ENCODE measurements at regions not wholly inside any gene's neighbourhood (a gene's known extent, or its start where the extent isn't known, plus 50 kb on each side); places are given as distances from the start of the nearest gene placed in this dataset.
"Not testable (repeated sequence)": the region's sequence is repeated elsewhere in the genome, so short reads cannot be mapped to it uniquely, and the experiment has no call there.

DNA sequence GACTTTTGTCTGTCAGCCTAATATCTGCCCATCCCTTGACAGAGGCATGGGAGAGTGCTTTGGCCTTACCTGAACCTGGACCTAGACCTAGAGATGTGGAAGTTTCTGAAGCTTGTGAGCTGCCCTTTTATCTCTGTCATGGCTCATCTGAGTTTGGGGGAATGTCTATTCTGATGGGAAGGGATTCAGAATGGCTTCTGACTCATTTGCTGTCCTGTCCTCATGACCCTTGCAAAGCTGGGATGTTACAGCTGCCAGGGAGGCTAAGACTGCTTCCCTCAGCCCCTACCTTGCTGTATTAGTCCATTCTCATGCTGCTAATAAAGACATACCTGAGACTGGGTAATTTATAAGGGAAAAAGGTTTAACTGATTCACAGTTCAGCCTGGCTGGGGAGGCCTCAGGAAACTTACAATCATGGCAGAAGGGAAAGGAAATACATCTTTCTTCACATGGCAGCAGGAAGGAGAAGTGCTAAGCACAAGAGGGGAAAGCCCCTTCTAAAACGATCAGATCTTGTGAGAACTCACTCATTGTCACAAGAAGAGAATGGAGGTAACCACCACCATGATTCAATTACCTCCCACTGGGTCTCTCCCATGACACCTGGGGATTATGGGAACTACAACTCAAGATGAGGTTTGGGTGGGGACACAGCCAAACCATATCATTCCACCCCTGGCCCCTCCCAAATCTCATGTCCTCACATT is 252.2 kb downstream of the ERMARD start:
- no peak for DNase-seq

DNA sequence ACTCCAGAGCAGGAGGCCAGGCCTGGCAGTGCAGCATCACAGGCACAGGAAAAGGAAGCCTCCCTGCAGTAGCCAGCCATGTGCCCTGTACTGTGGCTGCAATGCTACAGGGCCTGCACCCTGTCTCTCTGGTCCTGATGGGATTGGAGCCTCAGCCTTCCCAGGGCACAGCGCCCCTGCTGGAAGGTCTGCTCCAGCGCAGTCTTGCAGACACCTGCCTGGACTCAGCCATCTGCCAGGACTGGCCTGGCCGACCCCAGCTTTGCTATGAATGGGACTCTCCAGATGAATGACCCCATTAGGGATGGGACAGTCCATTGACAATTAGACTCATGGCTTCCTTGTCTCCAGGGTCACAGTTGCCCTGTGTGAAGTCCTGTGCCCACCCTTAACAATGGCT is 251.6 kb downstream of the ERMARD start:
- DNase-seq: no peak

DNA sequence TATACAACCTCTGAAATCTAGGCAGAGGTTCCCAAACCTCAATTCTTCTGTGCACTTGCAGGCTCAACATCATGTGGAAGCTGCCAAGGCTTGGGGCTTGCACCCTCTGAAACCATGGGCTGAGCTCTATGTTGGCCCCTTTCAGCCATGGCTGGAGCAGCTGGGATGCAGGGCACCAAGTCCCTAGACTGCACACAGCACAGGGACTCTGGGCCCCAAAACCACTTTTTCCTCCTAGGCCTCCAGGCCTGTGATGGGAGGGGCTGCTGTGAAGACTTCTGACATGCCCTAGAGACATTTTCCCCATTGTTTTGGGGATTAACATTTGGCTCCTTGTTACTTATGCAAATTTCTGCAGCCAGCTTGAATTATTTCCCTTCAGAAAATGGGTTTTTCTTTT is 250.4 kb downstream of the ERMARD start:
- DNase-seq: not testable (repeated sequence)

DNA sequence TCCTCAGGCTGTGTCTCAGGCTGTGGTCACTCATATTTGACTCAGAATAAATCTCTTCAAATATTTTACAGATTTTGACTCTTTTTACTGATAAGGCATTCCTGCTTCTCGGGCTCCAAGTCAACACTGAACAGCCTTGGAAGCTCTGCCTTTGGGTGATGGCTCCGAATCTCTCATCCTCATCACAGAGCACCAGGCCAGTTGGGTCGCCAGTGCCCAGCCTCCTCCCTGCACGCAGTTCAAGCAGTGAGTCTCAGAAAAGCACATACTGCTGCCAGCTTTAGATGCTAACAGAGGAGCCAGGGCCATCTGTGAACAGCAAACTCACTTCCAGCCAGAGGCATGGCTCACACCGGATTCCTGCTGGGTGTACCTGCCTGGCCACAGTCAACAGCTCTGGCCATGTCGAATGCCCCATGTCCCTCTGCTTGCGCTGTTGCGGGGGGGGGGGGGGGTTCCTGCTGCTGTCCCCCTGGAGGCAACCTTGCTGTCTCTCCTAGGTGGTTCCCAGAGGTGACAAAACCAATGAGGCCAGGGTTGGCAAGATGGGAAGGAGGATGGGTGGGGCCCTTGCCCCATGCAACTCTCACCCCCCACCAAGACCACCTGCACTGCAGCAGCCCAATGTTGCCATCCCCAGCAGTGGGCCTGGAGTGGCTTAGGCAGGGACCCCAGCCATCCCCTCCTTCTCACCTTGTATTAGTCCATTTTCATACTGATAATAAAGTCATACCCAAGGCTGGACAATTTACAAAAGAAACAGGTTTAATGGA is 248.8 kb downstream of the ERMARD start:
- no peak for DNase-seq

DNA sequence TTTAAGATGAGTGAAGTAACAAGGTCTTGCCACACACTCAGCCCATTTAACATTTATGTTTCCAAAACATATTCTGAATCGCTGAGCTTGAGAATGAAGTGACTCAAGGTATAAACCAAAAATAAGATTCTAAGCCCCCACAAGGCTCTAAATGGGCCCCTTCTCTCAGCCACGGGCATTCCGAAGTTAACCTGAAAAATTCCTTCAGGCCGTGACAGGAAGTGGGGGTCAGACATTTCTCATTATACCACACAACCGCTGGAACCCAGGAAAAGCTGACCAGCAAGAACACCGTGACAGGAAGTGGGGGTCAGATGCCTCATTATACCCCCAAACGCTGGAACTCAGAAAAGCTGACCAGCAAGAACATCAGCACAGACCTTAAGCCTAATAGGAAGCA is 247.9 kb downstream of the ERMARD start:
- no peak for DNase-seq

DNA sequence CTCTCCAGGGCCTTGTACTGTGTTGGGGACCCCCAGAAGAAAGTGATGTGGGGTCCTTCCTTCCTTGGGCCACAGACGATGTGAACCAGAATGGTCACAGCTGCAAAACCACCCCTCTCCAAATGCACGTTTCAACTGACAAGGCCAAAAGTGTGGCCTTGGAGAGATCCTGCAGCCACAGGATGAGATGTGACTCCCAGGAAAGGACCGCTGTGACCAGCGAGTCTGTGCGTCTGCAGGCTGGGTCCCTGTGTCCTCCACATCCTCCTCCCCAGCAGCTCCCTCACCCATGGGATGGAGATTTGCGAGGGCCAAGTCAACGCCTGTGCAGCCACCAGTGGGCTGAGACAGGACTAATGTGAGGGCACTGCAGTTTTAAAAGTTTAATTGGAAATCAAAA is 247.0 kb downstream of the ERMARD start:
- DNase-seq: no peak

DNA sequence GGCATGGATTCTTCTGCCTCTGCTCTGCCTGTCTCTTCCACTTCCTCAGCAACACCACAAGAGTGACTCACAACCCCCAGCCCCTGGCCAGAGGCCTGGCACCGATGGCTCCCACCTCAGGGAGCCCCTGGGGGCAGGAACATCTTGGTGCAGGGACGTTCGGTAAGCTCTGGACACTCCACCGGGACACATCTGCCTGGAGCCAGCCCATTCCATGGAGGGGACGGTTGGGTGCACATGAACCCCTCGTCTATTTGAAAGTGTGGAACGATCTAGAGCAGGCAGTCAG is 246.5 kb downstream of the ERMARD start:
- no peak for DNase-seq

DNA sequence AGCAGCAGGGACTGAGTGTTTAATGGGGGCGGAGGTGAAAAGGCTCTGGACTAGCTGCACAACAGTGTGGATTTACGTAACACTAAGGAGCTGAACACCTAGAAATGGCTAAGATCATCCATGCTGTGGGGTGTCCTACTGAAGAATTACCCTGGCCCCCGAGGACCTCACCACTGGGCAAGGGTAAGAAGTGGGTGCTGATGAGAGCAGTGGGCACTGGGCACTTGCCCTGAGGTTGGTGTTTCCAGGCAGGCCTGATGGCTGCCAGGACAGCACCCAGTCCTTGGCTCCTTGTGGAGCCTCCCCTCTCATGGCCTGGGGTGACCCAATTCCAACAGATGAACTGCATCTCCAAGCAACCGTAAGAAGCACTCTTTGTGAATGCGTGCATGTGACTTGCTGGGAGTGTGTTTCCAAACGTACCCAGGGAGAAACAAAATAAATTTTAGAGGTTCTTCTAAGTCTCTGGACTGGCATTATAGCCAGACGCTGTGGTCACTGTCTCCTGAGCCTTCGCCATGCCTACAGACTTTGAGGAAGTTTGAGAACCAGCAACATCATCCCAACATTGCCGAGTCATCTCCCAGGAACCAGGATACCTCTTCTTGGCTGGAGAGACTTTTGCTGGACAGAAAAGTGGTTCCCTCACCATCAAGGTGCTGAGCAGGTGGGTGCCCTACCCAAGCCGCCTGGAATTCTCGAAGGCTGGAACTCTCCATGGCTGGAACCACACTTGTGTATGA is 245.9 kb downstream of the ERMARD start:
- peak in 1 of 58 donors; percentile 8 for DNase-seq

DNA sequence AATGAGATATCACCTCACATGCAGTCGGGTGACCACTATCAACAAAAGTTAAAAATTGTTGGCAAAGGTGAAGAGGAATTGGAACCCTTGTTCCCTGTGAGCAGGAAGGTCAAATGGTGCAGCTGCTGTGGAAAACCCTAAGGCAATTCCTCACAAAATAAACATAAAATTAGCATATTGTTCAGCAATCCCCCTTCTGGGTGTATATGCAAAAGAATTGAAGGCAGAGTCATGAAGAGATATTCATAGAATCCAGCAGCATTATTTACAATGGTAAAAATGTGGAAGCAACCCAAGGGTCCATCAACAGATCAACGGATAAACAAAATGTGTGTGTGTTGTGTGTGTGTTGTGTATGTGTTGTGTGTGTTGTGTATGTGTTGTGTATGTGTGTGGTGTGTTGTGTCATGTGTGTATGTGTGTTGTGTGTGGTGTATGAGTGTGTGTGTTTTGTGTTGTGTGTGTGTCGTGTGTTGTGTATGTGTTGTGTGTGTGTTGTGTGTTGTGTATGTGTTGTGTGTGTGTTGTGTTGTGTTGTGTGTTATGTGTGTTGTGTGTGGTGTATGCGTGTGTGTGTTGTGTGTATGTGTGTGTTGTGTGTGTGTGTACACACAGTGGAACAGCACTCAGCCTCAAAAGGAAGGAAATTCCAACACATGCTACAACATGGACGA is 245.1 kb downstream of the ERMARD start:
- DNase-seq: no peak

DNA sequence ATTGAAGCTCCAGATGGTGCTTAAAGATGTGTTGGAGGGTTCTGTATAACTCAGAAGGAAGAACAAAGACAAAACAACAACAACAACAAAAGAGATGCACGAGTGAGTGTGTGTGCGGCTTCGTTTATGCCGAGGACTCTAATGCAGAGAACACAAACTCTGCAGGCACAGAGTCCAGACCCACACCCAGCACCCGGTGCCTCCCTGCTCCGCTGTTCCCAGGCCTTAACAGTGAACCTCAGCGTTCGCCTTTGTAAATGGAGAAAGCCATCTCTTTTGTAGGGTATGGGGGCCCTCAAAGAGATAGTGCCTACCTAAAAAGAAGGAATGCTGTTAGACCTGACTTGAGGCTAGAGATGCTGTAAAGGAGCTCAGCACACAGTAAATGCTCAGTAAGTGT is 243.3 kb downstream of the ERMARD start:
- DNase-seq: no peak

DNA sequence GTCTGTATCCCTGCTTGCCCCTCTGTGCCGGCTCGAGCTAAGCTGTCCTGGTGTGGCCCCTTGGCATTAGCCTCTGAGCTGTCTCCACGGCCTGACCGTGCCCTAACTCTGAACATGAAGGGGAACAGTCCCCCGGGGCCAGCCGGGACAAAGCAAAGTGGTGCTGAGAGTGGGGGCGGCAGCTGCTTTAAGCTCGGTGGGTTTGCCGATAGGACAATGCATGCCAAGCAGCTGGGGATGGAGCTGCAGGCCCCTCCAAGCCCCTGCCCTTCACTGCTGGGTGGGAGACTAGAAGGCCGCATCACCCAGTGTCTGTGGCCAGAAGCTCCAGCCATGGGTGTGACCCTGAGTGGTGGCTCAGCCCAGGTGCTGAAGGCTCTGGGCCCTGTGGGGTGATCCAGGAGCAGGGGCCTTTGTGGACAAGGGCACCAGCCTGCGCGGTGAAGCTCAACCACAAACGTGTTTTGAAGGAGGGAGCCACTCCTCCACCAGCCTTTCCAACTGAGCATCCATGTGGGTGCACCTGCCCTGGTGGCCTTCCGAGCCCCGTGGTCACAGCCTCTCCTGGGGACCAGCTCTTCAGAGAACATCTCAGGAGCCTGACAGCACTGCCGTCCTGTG is 242.5 kb downstream of the ERMARD start:
- DNase-seq: no peak

DNA sequence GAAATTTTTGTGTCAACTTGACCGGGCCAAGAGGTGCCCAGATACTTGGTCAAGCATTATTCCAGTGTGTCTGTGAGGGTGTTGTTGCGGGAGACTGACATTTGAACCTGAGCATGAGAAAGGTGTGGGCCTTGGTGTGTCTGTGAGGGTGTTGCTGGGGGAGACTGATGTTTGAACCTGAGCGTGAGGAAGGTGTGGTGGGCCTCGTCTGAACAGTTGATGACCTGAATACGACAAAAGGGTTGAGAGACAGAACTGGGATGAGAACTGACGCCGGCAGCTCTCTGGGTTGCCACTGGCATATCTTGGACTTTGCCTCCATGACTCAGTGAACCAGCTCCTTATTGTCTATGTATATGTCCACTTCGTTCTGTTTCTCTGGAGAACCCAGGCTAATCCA is 240.5 kb downstream of the ERMARD start:
- no peak for DNase-seq

DNA sequence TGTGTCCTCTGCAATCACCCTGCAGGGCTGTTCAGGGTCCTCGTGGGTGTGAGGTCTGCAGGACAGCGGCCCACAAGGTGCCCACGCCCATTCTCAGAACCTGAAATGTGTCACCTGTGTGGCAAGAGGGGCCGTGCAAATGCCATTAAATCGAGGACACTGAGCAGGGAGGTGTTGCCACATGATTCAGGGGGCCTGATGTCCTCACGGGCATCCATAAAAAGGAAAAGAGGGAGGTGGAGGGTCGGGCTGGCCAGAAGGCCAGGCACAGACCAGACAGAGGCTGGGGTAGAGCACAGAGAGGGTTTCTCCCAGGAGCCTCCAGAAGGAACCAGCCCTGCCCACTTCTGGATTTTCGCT is 239.6 kb downstream of the ERMARD start:
- DNase-seq: no peak

DNA sequence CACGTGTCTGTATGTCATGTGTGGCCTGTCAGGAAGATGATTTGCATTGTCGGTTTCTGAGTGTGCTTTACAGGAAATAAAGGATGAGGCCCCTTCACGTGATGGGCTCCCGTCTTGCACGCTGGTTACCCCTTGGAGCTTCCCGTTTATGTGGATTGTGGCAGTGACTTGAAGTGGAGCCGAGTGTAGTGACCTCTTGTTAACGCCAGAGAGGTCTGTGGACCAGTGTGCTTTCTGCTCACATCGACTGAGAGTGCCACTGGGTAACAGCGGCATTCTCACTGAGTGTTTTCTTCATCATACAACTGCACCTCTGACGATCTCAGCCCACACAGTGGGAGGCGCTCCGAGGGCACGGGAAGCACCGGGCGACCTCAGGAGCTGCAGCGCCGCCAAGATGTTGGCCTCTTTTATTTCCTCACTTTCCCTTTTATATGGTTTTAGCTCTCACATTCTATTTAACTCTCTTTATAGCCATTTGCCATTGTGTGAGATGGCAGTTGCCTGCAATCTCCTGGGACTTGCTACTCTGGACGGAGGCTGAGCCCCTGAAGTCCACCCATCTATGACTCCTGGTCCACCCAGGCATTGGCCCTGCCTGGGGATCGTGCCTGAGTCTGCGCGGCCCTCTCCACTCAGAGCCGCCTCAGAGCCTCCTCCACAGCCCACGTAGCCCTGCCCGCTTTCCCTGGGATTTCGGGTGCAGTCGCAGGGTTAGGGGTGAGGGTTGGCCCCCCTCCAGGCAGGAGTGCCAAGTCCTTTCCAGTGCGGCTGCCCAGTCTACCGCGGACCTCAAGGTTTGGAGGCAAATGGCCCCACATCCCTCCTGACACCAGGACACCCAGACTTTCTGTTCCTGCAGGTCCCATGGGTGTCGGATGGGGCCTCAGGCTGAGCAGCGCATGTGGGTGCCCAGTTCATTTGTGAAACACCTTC is 238.9 kb downstream of the ERMARD start:
- no peak for DNase-seq

DNA sequence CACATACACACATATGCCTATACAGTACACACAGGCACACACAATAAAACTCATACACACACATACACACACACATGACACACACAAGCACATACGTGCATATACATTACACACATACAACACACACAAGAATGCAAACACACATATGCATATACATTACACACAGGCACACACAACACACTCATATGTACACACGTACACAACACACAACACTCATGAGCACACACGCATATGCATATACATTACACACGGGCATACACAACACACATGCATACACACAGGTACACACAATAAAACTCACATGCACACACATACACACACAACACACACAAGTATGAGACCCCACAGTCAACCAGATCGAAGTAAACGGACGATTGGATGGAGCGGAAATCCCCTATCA is 238.2 kb downstream of the ERMARD start:
- DNase-seq: no peak

DNA sequence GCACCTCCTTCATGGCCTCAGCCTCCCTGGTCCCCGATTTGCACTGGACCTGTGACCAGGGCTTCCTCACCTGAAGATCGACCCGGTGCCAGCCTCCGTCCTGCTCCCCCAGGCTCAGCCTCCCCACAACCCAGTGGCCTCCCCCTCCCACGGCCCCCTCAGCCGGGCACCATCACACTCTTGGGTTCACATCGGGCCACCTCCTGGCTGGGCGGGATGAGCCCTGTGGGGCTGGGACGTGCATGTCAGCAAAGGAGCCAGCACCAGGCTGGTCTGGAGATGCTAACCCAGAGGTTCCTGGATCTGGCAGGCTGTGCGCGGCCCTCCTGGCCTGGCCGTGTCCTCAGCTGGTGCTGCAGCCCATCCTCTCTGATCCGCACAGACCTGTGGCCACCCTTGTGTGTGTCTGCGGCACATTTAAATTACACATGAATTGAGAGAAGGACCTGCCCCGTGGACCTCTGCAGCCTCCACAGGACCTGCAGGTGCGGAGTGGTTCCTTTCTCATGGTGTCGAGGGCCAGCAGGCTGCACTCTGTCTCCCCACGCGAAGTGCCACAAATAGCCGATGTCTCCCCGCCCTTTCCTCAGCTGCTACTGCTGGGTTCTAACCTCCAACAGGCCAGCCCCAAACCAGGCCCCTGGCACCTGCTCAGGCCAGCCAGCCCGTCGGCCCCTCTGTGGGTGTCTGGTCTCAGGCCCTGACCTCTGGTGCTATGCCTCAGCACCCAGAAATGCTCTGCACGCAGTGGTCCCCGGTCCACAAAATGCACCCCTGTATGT is 237.5 kb downstream of the ERMARD start:
- no peak for DNase-seq

DNA sequence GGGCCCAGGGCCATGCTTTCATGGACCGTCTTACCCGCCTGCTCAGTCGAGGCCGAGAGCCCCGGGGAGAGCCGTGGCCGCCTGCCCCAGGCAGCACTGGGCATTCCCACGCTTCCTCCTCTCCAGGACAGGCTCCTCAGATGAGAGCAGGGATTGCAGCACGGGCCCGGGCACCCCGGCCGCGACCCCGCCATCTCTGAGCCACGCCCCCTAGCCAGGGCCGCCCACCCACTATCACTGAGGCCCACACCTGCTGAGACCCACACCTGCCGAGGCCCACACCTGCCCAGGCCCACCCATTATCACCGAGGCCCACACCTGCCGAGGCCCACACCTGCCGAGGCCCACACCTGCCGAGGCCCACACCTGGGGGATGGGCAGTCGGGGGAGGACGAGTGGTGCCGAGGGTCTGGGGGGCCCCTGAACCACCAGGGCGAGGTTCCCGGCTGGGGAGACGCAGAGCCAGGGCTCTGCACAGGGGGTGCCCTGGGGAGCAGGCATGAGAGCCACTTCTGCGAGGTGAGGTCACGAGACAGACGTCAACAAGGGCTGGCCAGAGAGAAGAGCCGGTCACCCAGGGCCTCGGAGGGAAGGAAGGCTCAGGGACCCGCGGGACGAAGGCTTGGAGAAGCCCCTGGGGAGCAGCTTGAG is 235.6 kb downstream of the ERMARD start:
- no peak for DNase-seq

DNA sequence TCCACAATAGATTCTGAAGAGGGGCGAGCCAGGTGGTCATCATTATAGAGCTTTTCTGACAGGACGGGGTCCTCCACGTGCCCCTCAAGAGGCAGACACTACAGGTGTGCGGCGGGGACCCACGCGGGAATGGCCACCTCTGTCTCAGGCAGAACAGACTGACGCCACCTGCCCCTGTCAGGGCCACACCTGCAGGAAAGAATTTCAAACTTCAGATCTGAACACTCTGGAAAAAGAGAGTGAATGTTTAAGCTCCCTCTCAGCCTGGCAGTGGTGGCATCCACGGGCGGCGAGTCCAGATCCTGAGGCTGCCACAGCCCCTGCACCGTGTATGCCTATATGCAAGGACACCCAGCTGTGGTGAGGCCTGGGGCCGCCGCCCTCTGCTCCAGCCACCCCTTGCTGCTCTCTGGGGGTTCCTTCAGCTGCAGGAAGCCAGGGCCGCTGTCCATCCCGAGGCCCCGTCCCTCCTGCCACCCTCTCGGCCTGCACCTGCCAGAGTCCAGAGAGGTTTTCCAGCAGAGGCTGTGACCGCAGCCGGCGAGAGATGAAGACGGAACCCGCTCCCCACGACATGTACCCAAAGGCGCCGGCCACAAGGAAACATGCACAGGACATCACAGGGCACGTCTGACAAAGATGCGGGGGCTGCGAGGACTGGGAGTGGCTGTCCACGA is 234.9 kb downstream of the ERMARD start:
- DNase-seq: no peak
